Activated B cell treated with CpG ODN at 0.5 μM for 24 hours (primary cell): ENCODE measurements at regions not wholly inside any gene's neighbourhood (a gene's known extent, or its start where the extent isn't known, plus 50 kb on each side); places are given as distances from the start of the nearest gene placed in this dataset.

Experiments
- ATAC-seq: fragments of 200-7000 bp; cut with Tn5 transposase; one replicate; pipeline ENCODE4 v1.10.0; 2021; ENCODE audit warnings: low read depth, mild to moderate bottlenecking, moderate library complexity
- CTCF ChIA-PET: fragments of 350-600 bp; sonication (Branson Sonifier 250); formaldehyde crosslinking; loops from one replicate; lab custom pipeline; 2021; ENCODE audit warnings: antibody characterized with exemption; lab: Charles Lee
- POLR2A ChIA-PET: fragments of 350-600 bp; sonication (Branson Sonifier 250); formaldehyde crosslinking; loops from one replicate; lab custom pipeline; 2021; ENCODE audit warnings: antibody characterized with exemption; lab: Charles Lee
- DNase-seq: peaks from one replicate; pipeline ENCODE4 v3.0.0; 2022
- H3K27ac Mint-ChIP-seq: one replicate; pipeline ENCODE4 v1.8.0; 2020; ENCODE audit warnings: mixed read lengths
- H3K27me3 Mint-ChIP-seq: one replicate; pipeline ENCODE4 v1.8.0; 2021; ENCODE audit warnings: mixed read lengths
- H3K36me3 Mint-ChIP-seq: one replicate; pipeline ENCODE4 v1.8.0; 2021; ENCODE audit warnings: low read depth, mixed read lengths
- H3K4me1 Mint-ChIP-seq: one replicate; pipeline ENCODE4 v1.8.0; 2021; ENCODE audit warnings: mixed read lengths
- H3K4me3 Mint-ChIP-seq: one replicate; pipeline ENCODE4 v1.8.0; 2020; ENCODE audit warnings: mild to moderate bottlenecking, mixed read lengths
- H3K9me3 Mint-ChIP-seq: one replicate; pipeline ENCODE4 v1.8.0; 2020; ENCODE audit warnings: mixed read lengths
- intact Hi-C: fragments of 100-400 bp; cut with micrococcal nuclease; formaldehyde crosslinking; loops from one replicate; pipeline ENCODE4 v1.15.1; 2024
- TF ChIP-seq, protein P1 (sequence below): fragments of 200-600 bp; IDR thresholded peaks from one replicate; pipeline ENCODE4 v1.8.0; 2022; ENCODE audit warnings: antibody characterized with exemption, mild to moderate bottlenecking

DNA sequence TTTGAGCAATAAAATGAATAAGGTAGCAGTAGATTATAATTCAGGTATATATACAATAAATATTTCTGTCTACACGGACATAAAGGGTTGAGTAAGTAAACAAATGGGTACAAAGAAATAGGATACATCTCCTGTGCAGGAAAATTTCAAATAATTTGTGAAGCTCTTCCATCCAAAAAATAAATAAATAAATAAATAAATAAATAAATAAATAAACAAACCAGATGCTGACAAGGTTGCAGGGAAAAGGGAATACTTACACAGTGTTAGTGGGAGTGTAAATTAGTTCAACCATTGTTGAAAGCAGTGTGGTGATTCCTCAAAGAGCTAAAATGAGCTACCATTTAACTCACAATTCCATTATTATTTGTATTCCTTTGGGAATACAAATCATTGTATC is 227.3 kb upstream of the CDH18 start:
- no peak for DNase-seq
- Mint-ChIP-seq H3K27me3 (no peaks in the 10 kb centered on the region), H3K36me3 (no peaks in the 10 kb centered on the region), H3K4me1 (no peaks in the 10 kb centered on the region), H3K27ac (no peak overlapping the region), H3K9me3 (no peaks in the 10 kb centered on the region), H3K4me3 (no peak overlapping the region)
- intact Hi-C loops: no loop called here
- ChIA-PET CTCF (no interaction called here), POLR2A (no interaction called here)
- TF ChIP-seq, protein P1, sequence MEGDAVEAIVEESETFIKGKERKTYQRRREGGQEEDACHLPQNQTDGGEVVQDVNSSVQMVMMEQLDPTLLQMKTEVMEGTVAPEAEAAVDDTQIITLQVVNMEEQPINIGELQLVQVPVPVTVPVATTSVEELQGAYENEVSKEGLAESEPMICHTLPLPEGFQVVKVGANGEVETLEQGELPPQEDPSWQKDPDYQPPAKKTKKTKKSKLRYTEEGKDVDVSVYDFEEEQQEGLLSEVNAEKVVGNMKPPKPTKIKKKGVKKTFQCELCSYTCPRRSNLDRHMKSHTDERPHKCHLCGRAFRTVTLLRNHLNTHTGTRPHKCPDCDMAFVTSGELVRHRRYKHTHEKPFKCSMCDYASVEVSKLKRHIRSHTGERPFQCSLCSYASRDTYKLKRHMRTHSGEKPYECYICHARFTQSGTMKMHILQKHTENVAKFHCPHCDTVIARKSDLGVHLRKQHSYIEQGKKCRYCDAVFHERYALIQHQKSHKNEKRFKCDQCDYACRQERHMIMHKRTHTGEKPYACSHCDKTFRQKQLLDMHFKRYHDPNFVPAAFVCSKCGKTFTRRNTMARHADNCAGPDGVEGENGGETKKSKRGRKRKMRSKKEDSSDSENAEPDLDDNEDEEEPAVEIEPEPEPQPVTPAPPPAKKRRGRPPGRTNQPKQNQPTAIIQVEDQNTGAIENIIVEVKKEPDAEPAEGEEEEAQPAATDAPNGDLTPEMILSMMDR: no peak
- ATAC-seq: no peak

DNA sequence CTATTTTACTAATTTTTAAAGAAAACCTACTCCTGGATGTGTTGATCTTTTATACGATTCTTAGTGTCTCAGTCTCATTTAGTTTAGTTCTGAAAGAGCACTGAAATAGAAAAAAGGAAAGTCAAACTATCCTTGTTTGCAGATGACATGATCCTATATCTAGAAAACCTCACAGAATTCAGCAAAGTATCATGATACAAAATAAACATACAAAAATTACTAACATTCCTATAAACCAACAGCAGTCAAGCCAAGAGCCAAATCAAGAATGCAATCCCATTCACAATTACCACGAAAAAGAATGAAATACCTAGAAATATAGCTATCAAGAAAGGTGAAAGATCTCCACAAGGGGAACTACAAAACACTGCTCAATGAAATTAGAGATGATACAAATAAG is 225.8 kb upstream of the CDH18 start:
- DNase-seq: no peak
- ATAC-seq: no peak
- TF ChIP-seq, protein P1: no peak
- Mint-ChIP-seq H3K4me3 (no peak overlapping the region), H3K27me3 (no peaks in the 10 kb centered on the region), H3K36me3 (no peaks in the 10 kb centered on the region), H3K9me3 (no peaks in the 10 kb centered on the region), H3K4me1 (no peaks in the 10 kb centered on the region), H3K27ac (no peak overlapping the region)
- CTCF ChIA-PET: no interaction called here
- intact Hi-C loops: no loop called here
- POLR2A ChIA-PET: no interaction called here

DNA sequence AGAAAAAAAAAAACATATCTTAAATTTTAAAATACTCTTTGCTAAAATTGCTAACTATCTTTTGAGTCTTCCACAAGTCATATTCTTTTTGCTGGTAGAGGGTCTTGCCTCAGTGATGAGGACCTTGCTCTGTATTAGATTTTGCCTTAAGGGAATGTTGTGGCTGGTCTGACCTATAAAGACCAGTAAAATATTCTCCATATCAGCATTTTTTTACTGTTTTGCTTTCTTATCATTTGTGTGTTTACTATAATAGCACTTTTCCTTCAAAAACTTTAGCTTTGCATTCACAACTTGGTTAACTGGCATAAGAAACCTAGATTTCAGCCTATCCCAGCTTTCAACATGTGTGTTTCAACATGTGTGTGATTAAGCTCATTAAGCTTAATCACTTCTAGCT is 224.7 kb upstream of the CDH18 start:
- DNase-seq (no peak), ATAC-seq (no peak)
- no peak overlapping the region for H3K27ac Mint-ChIP-seq
- H3K9me3 Mint-ChIP-seq: no peaks in the 10 kb centered on the region
- no peak overlapping the region for H3K4me3 Mint-ChIP-seq
- POLR2A ChIA-PET: no interaction called here
- H3K36me3 Mint-ChIP-seq: no peaks in the 10 kb centered on the region
- intact Hi-C loops: no loop called here
- no peaks in the 10 kb centered on the region for H3K27me3 Mint-ChIP-seq
- CTCF ChIA-PET: interaction anchor here (1.5 kb wide), 1 partner anchor 9 kb away, joined by 4 read pairs; no protein-coding TSS in a partner anchor
- TF ChIP-seq, protein P1: no peak
- H3K4me1 Mint-ChIP-seq: no peaks in the 10 kb centered on the region

DNA sequence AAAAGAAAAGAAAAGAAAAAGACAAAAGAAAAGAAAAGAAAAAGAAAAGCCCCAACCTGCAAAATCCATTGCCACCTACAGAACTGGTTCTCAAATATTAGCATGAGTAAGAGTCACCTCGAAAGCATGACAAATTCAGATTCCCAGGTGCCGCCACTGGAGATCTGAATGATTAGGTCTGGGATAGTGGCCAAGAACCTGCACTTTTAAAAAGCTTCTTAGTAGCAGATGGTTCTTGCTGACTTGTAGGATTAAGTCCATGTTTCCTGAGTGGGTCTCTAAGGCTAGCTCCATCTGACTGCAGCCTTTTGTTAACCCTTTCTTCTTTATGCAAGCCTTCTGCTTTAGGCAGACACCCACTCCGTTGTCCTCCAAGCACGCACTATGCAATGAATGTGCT is 178.5 kb upstream of the CDH18 start:
- ChIA-PET CTCF (no interaction called here), POLR2A (no interaction called here)
- Mint-ChIP-seq H3K27me3 (no peaks in the 10 kb centered on the region), H3K27ac (no peak overlapping the region), H3K4me1 (no peaks in the 10 kb centered on the region), H3K4me3 (no peak overlapping the region), H3K9me3 (peaks cover 3% of the 10 kb centered on the region), H3K36me3 (no peaks in the 10 kb centered on the region)
- DNase-seq: no peak
- intact Hi-C loops: no loop called here
- TF ChIP-seq, protein P1: no peak
- no peak for ATAC-seq

DNA sequence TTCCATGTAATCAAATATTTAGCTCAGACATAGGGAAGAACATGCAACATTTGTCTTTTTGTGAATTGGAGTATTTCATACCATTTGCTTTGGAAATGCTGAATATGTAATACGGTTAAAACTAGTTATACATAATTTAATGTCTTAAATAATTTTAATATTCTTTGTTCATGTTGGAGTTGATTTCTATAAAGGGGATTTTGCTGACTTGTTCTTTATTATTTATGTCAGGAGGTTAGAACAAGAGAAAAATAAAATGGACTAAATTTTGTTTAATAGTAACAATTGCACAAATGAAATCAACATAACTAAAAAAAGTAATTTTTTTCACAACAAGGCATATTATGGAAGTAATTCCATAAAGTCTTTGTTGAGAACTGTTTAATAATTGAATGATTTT is 170.0 kb upstream of the CDH18 start:
- DNase-seq (no peak), ATAC-seq (no peak)
- CTCF ChIA-PET: no interaction called here
- no peak overlapping the region for H3K4me3 Mint-ChIP-seq
- H3K36me3 Mint-ChIP-seq: no peaks in the 10 kb centered on the region
- no peaks in the 10 kb centered on the region for H3K4me1 Mint-ChIP-seq
- no peaks in the 10 kb centered on the region for H3K27me3 Mint-ChIP-seq
- no peak overlapping the region for H3K27ac Mint-ChIP-seq
- intact Hi-C loops: no loop called here
- peaks cover 13% of the 10 kb centered on the region for H3K9me3 Mint-ChIP-seq
- POLR2A ChIA-PET: no interaction called here
- TF ChIP-seq, protein P1: no peak
